H1 (cell line): ENCODE measurements at regions not wholly inside any gene's neighbourhood (a gene's known extent, or its start where the extent isn't known, plus 50 kb on each side); places are given as distances from the start of the nearest gene placed in this dataset.

Source experiments
- CTCF ChIP-seq, 3 experiments: IDR thresholded peaks; 1 replicate in 2 of 3; 2 replicates in 1 of 3; pipeline versions ENCODE4 v1.5.1 to v1.6.1; 2011; ENCODE audit warnings: low read length in 3 of 3, mild to moderate bottlenecking in 3 of 3, inconsistent platforms in 2 of 3, low read depth in 1 of 3, moderate library complexity in 1 of 3; ENCODE audit not compliant: insufficient read depth in 1 of 3; ENCODE audit errors: control extremely low read depth in 1 of 3
- RXRA ChIP-seq: IDR thresholded peaks from 2 replicates; pipeline ENCODE4 v1.6.1; 2011; ENCODE audit warnings: low read depth, mild to moderate bottlenecking, low read length, moderate library complexity; ENCODE audit not compliant: insufficient read depth
- SRF ChIP-seq: IDR thresholded peaks from 2 replicates; pipeline ENCODE4 v1.6.1; 2011; ENCODE audit warnings: mild to moderate bottlenecking, low read depth, low read length, moderate library complexity

- TF ChIP-seq CTCF (IDR thresholded peaks at IDR 0.05; ENCODE audit: control extremely low read depth in 1 of 3, insufficient read depth in 1 of 3, low read depth in 1 of 3, low read length in 3 of 3) (no peak), SRF (no peak), RXRA (no peak)
These were observed 67.1 kb upstream of the PIK3CG start for GRCh38 chr7:106797937-106798336.
